H1 (cell line): ENCODE measurements at regions not wholly inside any gene's neighbourhood (a gene's known extent, or its start where the extent isn't known, plus 50 kb on each side); places are given as distances from the start of the nearest gene placed in this dataset.

ENCODE experiments used
- CHD7 ChIP-seq: fragments of 300-600 bp; sonication (generic); IDR thresholded peaks from 2 replicates; pipeline ENCODE4 v1.7.1; 2012; ENCODE audit warnings: low read length, moderate library complexity, mild to moderate bottlenecking, inconsistent platforms; ENCODE audit not compliant: insufficient replicate concordance
- EZH2 ChIP-seq: fragments of 200-600 bp; sonication (generic); IDR thresholded peaks from 2 replicates; pipeline ENCODE4 v1.7.1; 2012; ENCODE audit warnings: low read depth, mild to moderate bottlenecking, moderate library complexity, low read length, inconsistent platforms; ENCODE audit not compliant: severe bottlenecking
- GABPA ChIP-seq: IDR thresholded peaks from 2 replicates; pipeline ENCODE4 v1.6.1; 2011; ENCODE audit warnings: mild to moderate bottlenecking, low read length, moderate library complexity, borderline replicate concordance; ENCODE audit not compliant: insufficient read depth
- GTF2F1 ChIP-seq: IDR thresholded peaks from 2 replicates; pipeline ENCODE4 v1.6.1; 2012; ENCODE audit warnings: low read depth, low read length, improper control_type of control experiment, borderline replicate concordance
- POLR2A ChIP-seq, 2 experiments: IDR thresholded peaks; 1 replicate in 1 of 2; 2 replicates in 1 of 2; pipeline ENCODE4 v1.6.1; 2011; ENCODE audit warnings: low read depth in 2 of 2, low read length in 2 of 2, mild to moderate bottlenecking in 2 of 2; ENCODE audit errors: control extremely low read depth in 1 of 2
- RAD21 ChIP-seq, 2 experiments: IDR thresholded peaks in 1 of 2; conservative IDR thresholded peaks in 1 of 2; 2 replicates each; pipeline ENCODE4 v1.6.1; 2011; ENCODE audit warnings: low read depth in 2 of 2, low read length in 2 of 2, improper control_type of control experiment in 1 of 2, inconsistent platforms in 1 of 2, mild to moderate bottlenecking in 1 of 2, moderate library complexity in 1 of 2
- RNF2 ChIP-seq: fragments of 200-900, 300-1000 bp; sonication (generic); IDR thresholded peaks from 2 replicates; pipeline ENCODE4 v1.7.1; 2016; ENCODE audit warnings: borderline replicate concordance, low read depth, mild to moderate bottlenecking, antibody characterized with exemption, low read length; ENCODE audit not compliant: poor library complexity, severe bottlenecking; ENCODE audit errors: missing control alignments
- RXRA ChIP-seq: IDR thresholded peaks from 2 replicates; pipeline ENCODE4 v1.6.1; 2011; ENCODE audit warnings: low read depth, mild to moderate bottlenecking, low read length, moderate library complexity; ENCODE audit not compliant: insufficient read depth
- SAP30 ChIP-seq: fragments of 300-600 bp; sonication (generic); IDR thresholded peaks from 2 replicates; pipeline ENCODE4 v1.7.1; 2012; ENCODE audit warnings: low read length, moderate library complexity, mild to moderate bottlenecking, inconsistent platforms; ENCODE audit not compliant: insufficient read depth, insufficient replicate concordance
- SIX5 ChIP-seq: IDR thresholded peaks from 2 replicates; pipeline ENCODE4 v1.6.1; 2011; ENCODE audit warnings: mild to moderate bottlenecking, low read depth, low read length
- SP1 ChIP-seq: IDR thresholded peaks from 2 replicates; pipeline ENCODE4 v1.6.1; 2011; ENCODE audit warnings: low read depth, low read length
- SP4 ChIP-seq: IDR thresholded peaks from 2 replicates; pipeline ENCODE4 v1.6.1; 2012; ENCODE audit warnings: low read length, inconsistent platforms

DNA sequence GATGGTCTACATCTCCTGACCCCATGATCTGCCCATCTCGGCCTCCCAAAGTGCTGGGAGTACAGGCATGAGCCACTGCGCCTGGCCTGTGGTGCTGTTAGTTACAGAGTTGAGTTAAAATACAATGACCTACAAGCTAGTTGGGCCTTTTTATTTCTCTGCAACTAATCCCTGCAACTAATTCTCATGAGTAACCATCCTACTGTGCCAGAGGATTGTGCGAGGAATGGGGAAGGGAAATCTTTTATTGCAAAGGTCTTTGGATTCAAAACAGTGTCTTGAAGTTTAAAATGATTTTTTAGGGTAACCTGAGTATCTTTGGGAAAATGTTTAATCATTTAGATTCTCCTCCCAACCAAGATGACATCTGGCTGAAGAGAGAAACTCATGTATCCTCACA lies 88.8 kb upstream of the RMDN2 start (continued):
- TF ChIP-seq CHD7 (no peak), SAP30 (no peak), SP4 (no peak), RAD21 (IDR thresholded peaks at IDR 0.05 in 1 of 2, conservative IDR thresholded peaks at IDR 0.05 in 1 of 2; ENCODE audit: low read depth in 2 of 2, low read length in 2 of 2) (no peak), POLR2A (IDR thresholded peaks at IDR 0.05; ENCODE audit: control extremely low read depth in 1 of 2, low read depth in 2 of 2, low read length in 2 of 2) (no peak), EZH2 (no peak), GABPA (no peak), RXRA (no peak), SIX5 (no peak), RNF2 (no peak), GTF2F1 (no peak), SP1 (no peak)
